ENCODE measurements at regions not wholly inside any gene's neighbourhood (a gene's known extent, or its start where the extent isn't known, plus 50 kb on each side); places are given as distances from the start of the nearest gene placed in this dataset.

GRCh38 chrX:87337267-87337666 is 180.3 kb upstream of the KLHL4 start:
- H3K27me3 Mint-ChIP-seq (ENCODE audit: low read depth, poor library complexity): no peaks in the 10 kb centered on the region
- TF ChIP-seq, protein P1, sequence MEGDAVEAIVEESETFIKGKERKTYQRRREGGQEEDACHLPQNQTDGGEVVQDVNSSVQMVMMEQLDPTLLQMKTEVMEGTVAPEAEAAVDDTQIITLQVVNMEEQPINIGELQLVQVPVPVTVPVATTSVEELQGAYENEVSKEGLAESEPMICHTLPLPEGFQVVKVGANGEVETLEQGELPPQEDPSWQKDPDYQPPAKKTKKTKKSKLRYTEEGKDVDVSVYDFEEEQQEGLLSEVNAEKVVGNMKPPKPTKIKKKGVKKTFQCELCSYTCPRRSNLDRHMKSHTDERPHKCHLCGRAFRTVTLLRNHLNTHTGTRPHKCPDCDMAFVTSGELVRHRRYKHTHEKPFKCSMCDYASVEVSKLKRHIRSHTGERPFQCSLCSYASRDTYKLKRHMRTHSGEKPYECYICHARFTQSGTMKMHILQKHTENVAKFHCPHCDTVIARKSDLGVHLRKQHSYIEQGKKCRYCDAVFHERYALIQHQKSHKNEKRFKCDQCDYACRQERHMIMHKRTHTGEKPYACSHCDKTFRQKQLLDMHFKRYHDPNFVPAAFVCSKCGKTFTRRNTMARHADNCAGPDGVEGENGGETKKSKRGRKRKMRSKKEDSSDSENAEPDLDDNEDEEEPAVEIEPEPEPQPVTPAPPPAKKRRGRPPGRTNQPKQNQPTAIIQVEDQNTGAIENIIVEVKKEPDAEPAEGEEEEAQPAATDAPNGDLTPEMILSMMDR (IDR thresholded peaks at IDR 0.05): no peak
- H3K27ac Mint-ChIP-seq: no peak overlapping the region
- H3K36me3 Mint-ChIP-seq (ENCODE audit: low read depth): no peaks in the 10 kb centered on the region
- H3K9me3 Mint-ChIP-seq: no peaks in the 10 kb centered on the region
- H3K4me1 Mint-ChIP-seq: no peaks in the 10 kb centered on the region
- DNase-seq: no peak
- H3K4me3 Mint-ChIP-seq: no peak overlapping the region

DNA sequence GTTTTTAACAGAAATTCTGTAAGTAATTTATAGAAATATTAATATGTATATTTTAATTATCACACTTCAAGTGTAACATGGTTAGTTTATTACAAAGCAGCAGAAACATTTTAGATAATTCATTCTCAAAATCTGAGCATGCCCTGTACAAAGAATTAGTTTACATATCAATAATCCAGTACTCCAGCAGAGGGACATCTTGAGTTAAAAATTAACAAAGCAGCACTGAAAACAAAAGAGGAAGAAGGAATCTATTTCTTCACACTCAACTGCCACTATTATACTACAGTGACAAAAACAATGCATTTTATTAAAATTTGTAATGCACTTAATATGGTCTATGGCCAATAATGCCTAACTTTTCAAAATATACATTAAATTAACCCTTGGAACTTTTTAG is 179.1 kb upstream of the KLHL4 start:
- DNase-seq: no peak
- no peaks in the 10 kb centered on the region for H3K9me3 Mint-ChIP-seq
- H3K27ac Mint-ChIP-seq: no peak overlapping the region
- H3K4me1 Mint-ChIP-seq: no peaks in the 10 kb centered on the region
- H3K27me3 Mint-ChIP-seq (ENCODE audit: low read depth, poor library complexity): no peaks in the 10 kb centered on the region
- no peak overlapping the region for H3K4me3 Mint-ChIP-seq
- TF ChIP-seq, protein P1 (IDR thresholded peaks at IDR 0.05): peak; percentile 62
- H3K36me3 Mint-ChIP-seq (ENCODE audit: low read depth): no peaks in the 10 kb centered on the region

DNA sequence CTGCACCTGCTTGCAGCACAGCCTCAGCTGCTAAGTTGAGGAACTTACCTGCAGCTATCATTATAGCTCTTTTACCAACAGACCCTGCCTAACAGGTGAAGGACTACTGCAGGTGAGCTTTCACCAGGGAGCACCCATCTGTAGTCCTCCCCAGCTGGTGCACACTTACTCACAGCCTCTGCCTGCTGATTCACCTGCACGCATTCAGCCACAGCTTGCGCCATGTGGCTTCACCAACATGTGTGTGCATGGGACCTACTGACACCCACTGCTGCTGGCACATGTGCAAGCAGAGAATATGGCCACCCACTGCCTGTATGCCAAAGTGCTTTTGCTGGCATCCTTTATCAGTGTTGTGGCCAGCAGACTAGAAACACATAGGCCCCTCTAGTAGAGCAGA is 146.7 kb upstream of the KLHL4 start:
- no peaks in the 10 kb centered on the region for H3K9me3 Mint-ChIP-seq
- no peaks in the 10 kb centered on the region for H3K27me3 Mint-ChIP-seq (ENCODE audit: low read depth, poor library complexity)
- DNase-seq: no peak
- no peak overlapping the region for H3K27ac Mint-ChIP-seq
- no peaks in the 10 kb centered on the region for H3K4me1 Mint-ChIP-seq
- no peaks in the 10 kb centered on the region for H3K36me3 Mint-ChIP-seq (ENCODE audit: low read depth)
- TF ChIP-seq, protein P1 (IDR thresholded peaks at IDR 0.05): no peak
- no peak overlapping the region for H3K4me3 Mint-ChIP-seq

GRCh38 chrX:87374324-87374723 is 143.3 kb upstream of the KLHL4 start:
- TF ChIP-seq, protein P1 (IDR thresholded peaks at IDR 0.05): no peak
- no peaks in the 10 kb centered on the region for H3K9me3 Mint-ChIP-seq
- H3K36me3 Mint-ChIP-seq (ENCODE audit: low read depth): no peaks in the 10 kb centered on the region
- peaks cover 3% of the 10 kb centered on the region for H3K27me3 Mint-ChIP-seq (ENCODE audit: low read depth, poor library complexity)
- H3K4me3 Mint-ChIP-seq: no peak overlapping the region
- no peak overlapping the region for H3K27ac Mint-ChIP-seq
- no peak for DNase-seq
- no peaks in the 10 kb centered on the region for H3K4me1 Mint-ChIP-seq

- DNase-seq: no peak
- no peak overlapping the region for H3K27ac Mint-ChIP-seq
- TF ChIP-seq, protein P1 (IDR thresholded peaks at IDR 0.05): no peak
- H3K9me3 Mint-ChIP-seq: no peaks in the 10 kb centered on the region
- H3K4me3 Mint-ChIP-seq: no peak overlapping the region
- no peaks in the 10 kb centered on the region for H3K4me1 Mint-ChIP-seq
- H3K36me3 Mint-ChIP-seq (ENCODE audit: low read depth): no peaks in the 10 kb centered on the region
- peaks cover 3% of the 10 kb centered on the region for H3K27me3 Mint-ChIP-seq (ENCODE audit: low read depth, poor library complexity)
These were observed 140.7 kb upstream of the KLHL4 start for GRCh38 chrX:87376896-87377295.

- H3K27ac Mint-ChIP-seq: no peak overlapping the region
- H3K27me3 Mint-ChIP-seq (ENCODE audit: low read depth, poor library complexity): no peaks in the 10 kb centered on the region
- TF ChIP-seq, protein P1 (IDR thresholded peaks at IDR 0.05): no peak
- peaks cover 27% of the 10 kb centered on the region for H3K4me1 Mint-ChIP-seq
- peaks cover 3% of the 10 kb centered on the region for H3K9me3 Mint-ChIP-seq
- no peaks in the 10 kb centered on the region for H3K36me3 Mint-ChIP-seq (ENCODE audit: low read depth)
- DNase-seq: no peak
- H3K4me3 Mint-ChIP-seq: no peak overlapping the region
These were observed 129.2 kb upstream of the KLHL4 start for GRCh38 chrX:87388381-87388780.
